NCI-H446 (cell line): ENCODE measurements at regions not wholly inside any gene's neighbourhood (a gene's known extent, or its start where the extent isn't known, plus 50 kb on each side); places are given as distances from the start of the nearest gene placed in this dataset.
A peak's percentile ranks its signal among the peaks of the same experiment; 100 is the strongest.

Experiments
- DNase-seq, 2 experiments: peaks; one replicate each; lab custom pipeline; 2025; lab: John Stamatoyannopoulos, UW

DNA sequence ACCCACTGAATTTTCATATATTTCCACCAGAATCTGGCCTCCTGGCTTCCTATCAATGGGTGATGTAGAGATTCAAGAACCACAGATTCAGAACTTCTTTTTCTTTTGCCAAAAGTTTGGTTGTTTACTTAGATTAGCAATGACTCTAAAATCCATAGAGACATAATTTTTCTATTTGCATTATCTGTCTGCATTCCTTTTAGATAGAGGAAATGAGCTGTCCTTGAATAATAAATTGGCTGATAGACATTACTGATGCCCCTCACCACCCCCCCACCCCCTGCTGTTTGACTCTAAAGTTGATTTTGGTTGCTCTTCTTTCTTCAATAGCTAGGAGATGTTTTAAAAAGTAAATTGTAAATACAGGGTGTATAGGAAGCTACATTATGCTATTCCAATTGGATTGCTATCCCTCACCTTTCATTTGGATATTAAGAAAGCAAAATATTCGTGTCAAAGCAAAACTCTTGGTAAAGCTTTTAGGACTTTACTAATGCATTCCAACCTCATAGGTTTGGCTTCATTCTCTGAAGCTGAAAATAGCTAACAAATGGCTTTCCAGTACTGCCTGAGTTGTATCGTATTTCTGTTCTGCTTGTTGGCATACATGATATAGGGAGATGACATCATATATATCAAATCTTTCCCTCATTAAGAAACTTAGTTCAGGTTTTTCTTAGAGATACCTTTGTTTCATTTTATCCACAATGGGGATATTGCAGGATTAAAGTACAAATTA, 606.0 kb downstream of the ARL4A start:
- DNase-seq: peak in 1 of 2 experiments; percentile 49

- no peak for DNase-seq
Measured at GRCh38 chr7:13307040-13307439, 619.6 kb downstream of the ARL4A start.

- DNase-seq: no peak
Measured at GRCh38 chr7:13308423-13308822, 621.0 kb downstream of the ARL4A start.

- no peak for DNase-seq
Measured at GRCh38 chr7:13309535-13309934, 622.1 kb downstream of the ARL4A start.

DNA sequence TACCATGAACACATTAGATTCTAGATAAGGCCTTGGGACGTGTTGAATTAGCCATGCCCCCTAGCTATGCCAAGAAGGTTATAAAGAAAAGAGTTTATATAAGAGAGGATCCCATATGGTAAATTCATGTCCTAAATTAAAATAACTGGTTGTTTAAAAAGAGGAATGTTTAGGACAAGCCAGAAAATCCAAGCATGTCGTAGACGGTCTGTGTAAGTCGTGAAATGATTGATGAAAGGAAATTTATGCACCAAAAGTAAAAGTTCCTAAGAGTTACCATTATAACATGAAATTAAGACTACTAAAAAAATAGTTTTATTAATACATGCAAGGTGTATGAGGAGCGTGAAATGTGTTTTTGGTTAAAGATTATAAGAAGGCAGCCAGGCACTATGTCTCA, 624.9 kb downstream of the ARL4A start:
- DNase-seq: no peak

- DNase-seq: no peak
Measured at GRCh38 chr7:13320333-13320732, 632.9 kb downstream of the ARL4A start.

- no peak for DNase-seq
Measured at GRCh38 chr7:13321316-13321715, 633.9 kb downstream of the ARL4A start.

DNA sequence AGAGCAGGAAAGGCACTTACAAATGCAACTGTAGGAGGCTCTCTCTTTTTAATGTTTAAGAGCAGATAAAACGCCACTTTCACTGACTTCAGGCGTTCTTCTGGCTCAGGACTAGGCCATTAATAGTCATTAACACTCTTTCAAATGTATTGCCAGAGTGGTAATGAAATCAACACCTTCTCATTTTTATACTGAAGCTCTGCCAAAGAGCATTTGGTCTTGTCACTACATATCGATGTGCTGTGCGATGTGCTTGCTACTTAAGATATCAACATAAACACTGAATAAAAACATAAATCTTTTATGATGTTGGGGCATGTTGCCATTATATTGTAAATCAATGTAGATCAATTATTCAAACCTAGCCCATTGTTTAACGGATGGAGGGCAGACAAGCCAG, 634.7 kb downstream of the ARL4A start:
- peak; percentile 9 to 67 for DNase-seq

GRCh38 chr7:13327669-13328068, 640.2 kb downstream of the ARL4A start:
- peak; percentile 39 to 57 for DNase-seq

GRCh38 chr7:13333371-13333770, 645.9 kb downstream of the ARL4A start:
- no peak for DNase-seq

- no peak for DNase-seq
Measured at GRCh38 chr7:13336227-13336626, 648.8 kb downstream of the ARL4A start.

- DNase-seq: no peak
Measured at GRCh38 chr7:13352677-13353076, 636.8 kb downstream of the ETV1 start.

DNA sequence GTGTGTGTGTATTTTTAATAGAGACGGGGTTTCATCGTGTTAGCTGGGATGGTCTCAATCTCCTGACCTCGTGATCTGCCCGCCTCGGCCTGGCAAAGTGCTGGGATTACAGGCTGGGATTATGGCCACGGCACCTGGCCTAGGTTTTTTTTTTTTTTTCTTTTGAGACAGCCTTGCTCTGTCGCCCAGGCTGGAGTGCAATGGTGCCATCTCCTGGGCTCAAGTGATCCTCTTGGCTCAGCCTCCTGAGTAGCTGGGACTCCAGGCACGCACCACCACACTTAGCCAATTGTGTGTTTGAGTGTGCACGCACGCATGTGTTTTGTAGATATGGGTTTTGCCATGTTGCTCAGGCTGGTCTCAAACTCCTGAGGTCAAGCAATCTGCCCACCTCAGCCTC, 629.8 kb downstream of the ETV1 start:
- DNase-seq: no peak

- DNase-seq: no peak
Measured at GRCh38 chr7:13386741-13387140, 602.7 kb downstream of the ETV1 start.

DNA sequence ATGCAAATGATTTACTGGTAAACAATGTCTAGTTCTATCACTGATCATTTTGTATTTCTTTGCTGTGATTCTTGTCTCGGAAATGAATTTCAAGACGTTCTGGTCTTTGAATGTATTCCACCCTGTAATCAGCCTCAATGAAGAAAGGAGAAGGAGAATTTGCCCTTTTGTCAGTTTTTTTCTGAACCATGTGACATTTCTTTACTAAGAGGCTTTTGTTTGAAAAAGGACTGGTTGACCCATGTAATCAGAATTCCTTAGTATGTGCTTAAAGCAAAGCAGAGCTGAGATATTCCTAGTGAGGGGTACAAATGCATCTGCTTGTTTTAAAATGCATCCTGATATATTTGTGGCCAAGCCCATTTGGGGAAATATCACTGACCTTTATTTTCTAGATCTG, 581.6 kb downstream of the ETV1 start:
- DNase-seq: no peak

GRCh38 chr7:13411151-13411550, 578.3 kb downstream of the ETV1 start:
- peak in 1 of 2 experiments; percentile 47 for DNase-seq

GRCh38 chr7:13411636-13412035, 577.8 kb downstream of the ETV1 start:
- DNase-seq: peak; percentile 55 to 81

- peak; percentile 33 to 62 for DNase-seq
Measured at GRCh38 chr7:13414181-13414580, 575.3 kb downstream of the ETV1 start.

- DNase-seq: no peak
Measured at GRCh38 chr7:13414661-13415107, 574.8 kb downstream of the ETV1 start.

- no peak for DNase-seq
Measured at GRCh38 chr7:13416071-13416470, 573.4 kb downstream of the ETV1 start.

DNA sequence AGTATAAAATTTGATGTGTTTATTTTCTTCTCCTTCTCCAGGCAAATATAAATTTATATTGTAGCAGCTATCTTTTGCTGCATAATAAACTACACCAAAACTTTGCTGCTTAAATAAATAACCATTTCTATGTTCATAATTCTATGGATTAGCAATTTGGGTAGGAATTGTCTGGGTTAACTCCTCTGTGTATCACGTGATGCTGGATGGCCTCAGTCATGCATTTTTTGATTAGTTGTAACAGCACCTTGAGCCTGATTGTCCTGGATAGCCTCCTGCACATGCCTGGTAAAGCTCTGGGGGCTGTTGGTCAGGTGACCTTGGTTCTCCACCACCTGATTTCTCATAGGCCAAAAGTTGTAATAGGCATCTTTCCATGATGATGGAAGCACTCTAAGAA, 572.9 kb downstream of the ETV1 start:
- DNase-seq: no peak

DNA sequence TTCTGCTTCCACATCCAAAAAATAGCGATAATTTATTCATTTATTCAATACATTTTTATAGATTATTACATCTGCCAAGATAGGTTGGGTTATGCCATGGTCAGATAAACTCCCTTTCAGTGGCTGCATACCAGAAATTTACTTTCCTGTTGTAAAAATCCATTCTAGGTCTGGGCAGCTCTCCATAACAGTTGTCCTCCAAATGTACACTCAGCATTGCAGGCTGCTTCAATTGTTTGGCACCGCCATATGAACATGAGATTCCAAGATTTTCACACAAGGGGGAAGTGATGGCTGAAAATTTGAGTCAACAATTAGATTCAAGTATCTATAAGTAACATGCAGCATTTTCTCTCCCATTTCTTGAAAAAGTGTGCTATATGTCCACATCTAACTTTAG, 568.7 kb downstream of the ETV1 start:
- peak; percentile 47 to 89 for DNase-seq

DNA sequence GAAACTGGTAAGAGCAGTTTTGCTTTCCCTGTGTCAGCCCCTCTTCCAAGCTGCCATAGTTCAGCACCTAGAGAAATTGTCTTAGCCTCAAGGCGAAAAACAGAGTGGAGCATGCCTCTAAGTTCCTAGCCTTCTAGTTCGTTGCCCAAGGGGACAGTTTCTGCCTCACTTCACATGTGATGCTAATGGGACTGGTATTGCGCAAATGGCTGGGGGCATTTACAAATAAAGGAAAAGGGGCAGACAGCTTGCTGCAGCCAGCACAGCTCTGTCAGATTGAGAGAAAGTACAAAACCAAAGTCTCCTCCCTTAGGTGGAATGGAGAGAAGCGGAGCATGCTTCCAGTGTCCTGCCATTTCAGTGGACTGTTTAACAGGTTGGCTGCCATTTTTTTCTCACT, 567.7 kb downstream of the ETV1 start:
- DNase-seq: no peak

GRCh38 chr7:13433946-13434345, 555.5 kb downstream of the ETV1 start:
- no peak for DNase-seq
